Raji (cell line): ENCODE measurements at regions not wholly inside any gene's neighbourhood (a gene's known extent, or its start where the extent isn't known, plus 50 kb on each side); places are given as distances from the start of the nearest gene placed in this dataset.

Experiments
- POLR2A ChIP-seq: IDR thresholded peaks from 2 replicates; pipeline ENCODE4 v1.6.1; 2011; ENCODE audit warnings: low read depth, low read length, control low read depth; ENCODE audit not compliant: insufficient read depth

DNA sequence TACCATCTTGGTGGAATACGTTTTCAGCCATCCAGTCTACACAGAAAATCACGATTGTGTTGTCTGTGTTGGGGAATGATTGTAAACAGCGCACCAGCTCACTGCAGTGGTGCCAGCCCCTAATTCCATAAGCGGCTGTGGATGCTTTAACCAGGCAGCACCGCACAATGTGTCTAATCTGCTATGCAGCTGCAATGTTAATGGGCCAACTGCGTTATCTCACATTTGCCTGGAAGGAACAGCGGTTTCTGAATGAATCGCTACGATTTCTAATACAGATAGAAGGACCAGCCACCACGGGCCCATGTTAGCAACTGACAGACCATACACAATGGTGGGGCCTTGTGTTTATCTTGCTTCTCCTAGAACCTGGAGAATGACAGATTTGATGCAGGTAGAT, 384.5 kb upstream of the KIRREL3 start:
- no peak for TF ChIP-seq POLR2A

DNA sequence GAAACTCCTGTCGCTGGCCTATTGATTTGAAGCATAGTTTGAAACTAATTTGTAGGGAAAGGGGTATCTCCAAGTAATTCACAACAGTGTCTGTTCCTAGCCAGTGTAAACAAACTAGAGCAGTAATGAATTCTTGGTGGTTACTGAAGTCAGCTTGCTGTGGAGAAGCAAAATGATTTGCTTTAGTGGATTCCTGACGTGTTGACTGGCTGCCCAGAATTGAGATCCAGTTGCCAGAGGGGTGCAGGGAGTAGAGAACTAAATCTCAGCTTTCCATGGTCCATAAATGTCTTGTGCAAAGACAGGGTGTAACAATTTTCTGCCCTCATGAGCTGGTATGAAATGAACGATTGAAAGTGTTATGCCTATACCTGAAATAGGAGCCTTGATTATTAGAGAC, 382.5 kb upstream of the KIRREL3 start:
- TF ChIP-seq POLR2A = no peak

DNA sequence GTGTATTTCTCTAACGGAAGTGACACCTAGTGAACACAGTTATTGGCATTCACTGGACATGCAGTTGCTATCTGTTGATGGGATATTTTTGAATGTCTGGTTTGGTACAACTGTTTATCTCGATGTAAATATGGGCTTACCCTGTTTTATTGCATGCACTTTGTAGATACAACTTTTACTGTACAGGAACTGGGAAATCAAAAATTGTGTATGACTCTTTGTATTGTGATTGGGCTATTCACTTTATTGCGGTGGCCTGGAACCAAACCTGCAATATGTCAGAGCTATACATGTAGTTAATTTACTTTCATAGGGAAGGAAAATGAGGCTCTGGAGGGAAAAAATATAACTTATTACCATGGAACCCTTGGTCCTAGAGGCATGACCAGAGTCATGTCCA, 380.7 kb upstream of the KIRREL3 start:
- TF ChIP-seq POLR2A = no peak

- no peak for TF ChIP-seq POLR2A
These were observed 379.1 kb upstream of the KIRREL3 start for GRCh38 chr11:127379686-127380085.

DNA sequence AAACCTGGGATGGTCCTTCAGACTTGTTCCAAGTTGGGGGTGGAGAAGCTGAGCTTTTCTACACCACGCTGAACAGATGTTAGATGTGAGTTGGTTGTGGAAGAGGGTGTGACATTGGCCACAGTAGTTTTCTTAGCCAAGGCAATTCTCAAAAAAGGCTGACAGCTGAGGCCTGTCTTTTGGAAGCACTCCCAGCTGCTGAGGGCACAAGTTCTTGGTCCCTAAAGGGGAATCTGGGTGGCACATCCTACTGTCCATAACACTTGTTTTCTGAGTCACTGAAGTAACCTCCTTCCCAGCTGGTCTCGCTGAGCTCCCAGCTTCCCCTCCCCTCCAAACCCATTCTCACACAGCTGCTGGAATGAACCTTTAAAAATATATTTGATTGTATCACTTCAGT, 375.7 kb upstream of the KIRREL3 start:
- TF ChIP-seq POLR2A = no peak

- TF ChIP-seq POLR2A = no peak
These were observed 368.8 kb upstream of the KIRREL3 start for GRCh38 chr11:127369356-127369755.

GRCh38 chr11:127362754-127363308, 362.3 kb upstream of the KIRREL3 start:
- TF ChIP-seq POLR2A = no peak

DNA sequence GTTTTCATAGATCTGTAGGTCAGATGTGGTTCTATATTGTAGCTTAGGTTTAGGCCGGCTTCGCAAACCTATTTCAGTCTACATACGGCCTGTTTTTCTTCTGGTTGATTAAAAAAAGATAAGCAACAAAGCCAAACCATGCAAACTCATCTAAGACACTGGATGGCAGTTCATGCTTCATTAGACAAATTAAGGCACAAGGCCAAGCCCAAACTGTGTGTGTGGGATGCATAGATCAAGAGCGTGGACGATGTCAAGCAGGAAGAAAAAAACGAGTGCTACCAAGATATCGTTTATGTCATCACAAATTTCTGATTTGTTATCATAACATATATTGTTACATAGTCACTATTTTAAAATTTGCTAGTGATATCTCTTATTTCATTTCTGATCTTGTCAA, 357.6 kb upstream of the KIRREL3 start:
- no peak for TF ChIP-seq POLR2A

GRCh38 chr11:127350476-127350875, 349.9 kb upstream of the KIRREL3 start:
- TF ChIP-seq POLR2A = no peak

- no peak for TF ChIP-seq POLR2A
These were observed 345.4 kb upstream of the KIRREL3 start for GRCh38 chr11:127345819-127346459.

DNA sequence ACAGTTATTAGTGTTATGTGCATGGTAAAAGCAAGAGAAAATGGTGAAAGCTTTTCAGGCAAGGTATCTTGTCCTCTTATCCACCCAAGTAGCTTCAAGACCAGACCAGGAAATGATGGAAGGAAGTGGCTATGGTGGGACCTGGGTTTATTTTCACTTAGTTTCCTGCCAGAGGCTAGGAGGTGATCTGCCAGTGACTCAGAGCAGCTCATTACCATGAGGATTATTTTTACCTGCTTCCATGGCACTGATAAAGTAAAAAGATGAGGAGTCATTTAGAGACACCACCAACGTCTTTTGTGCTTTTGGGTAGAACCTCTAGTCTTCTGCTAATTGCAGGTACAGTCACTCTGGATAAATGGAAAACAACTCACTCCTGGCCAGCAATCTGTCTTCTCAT, 339.9 kb upstream of the KIRREL3 start:
- TF ChIP-seq POLR2A = no peak

DNA sequence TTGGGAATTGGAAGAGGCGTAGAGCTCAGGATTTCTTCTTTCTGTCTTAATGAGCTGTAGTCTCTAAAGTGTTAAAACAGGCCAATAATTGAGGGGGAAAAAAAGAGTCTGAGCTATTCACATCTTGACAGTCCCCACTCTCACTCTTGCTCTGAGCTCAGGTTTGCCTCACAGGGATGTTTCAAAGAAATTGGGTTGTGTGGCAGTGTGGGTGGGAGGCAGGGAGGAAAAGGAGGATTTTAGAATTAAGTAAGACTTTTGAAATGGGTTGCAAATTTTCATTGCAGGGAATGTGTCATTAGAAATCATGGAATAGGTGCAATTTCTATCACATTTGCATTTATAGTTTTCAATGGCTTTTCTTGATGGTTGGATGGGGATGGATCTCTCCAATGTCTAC, 338.8 kb upstream of the KIRREL3 start:
- no peak for TF ChIP-seq POLR2A

- TF ChIP-seq POLR2A = no peak
These were observed 338.1 kb upstream of the KIRREL3 start for GRCh38 chr11:127338380-127339259.

GRCh38 chr11:127334466-127334865, 333.9 kb upstream of the KIRREL3 start:
- TF ChIP-seq POLR2A = no peak

GRCh38 chr11:127332896-127333295, 332.3 kb upstream of the KIRREL3 start:
- TF ChIP-seq POLR2A = no peak

DNA sequence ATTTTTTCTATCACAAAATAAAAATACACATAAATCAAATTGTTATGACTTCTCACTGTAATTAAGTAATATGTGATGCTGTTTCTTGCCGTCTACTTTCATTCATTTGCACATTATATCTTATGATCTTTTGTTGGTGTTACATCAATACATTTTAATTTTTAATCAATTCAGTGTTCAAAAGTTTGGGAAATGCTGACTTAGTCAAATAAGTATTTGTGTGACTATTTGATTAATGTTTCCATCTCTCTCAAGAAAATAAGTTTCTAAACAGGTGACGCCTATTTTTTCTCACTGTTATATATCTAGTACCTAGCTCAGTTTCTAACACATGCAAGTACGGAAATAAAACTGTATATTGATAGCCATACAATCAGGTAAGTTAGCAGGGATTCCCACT, 329.5 kb upstream of the KIRREL3 start:
- no peak for TF ChIP-seq POLR2A

GRCh38 chr11:127308291-127308690, 307.7 kb upstream of the KIRREL3 start:
- TF ChIP-seq POLR2A = no peak

- no peak for TF ChIP-seq POLR2A
These were observed 307.1 kb upstream of the KIRREL3 start for GRCh38 chr11:127307700-127308099.
